Inferior parietal cortex (tissue), 1 donor: ENCODE measurements at regions not wholly inside any gene's neighbourhood (a gene's known extent, or its start where the extent isn't known, plus 50 kb on each side); places are given as distances from the start of the nearest gene placed in this dataset.

Experiments
- DNase-seq: peaks from one replicate; pipeline ENCODE4 v3.0.0-alpha.2; 2016; ENCODE audit errors: extremely low spot score

DNA sequence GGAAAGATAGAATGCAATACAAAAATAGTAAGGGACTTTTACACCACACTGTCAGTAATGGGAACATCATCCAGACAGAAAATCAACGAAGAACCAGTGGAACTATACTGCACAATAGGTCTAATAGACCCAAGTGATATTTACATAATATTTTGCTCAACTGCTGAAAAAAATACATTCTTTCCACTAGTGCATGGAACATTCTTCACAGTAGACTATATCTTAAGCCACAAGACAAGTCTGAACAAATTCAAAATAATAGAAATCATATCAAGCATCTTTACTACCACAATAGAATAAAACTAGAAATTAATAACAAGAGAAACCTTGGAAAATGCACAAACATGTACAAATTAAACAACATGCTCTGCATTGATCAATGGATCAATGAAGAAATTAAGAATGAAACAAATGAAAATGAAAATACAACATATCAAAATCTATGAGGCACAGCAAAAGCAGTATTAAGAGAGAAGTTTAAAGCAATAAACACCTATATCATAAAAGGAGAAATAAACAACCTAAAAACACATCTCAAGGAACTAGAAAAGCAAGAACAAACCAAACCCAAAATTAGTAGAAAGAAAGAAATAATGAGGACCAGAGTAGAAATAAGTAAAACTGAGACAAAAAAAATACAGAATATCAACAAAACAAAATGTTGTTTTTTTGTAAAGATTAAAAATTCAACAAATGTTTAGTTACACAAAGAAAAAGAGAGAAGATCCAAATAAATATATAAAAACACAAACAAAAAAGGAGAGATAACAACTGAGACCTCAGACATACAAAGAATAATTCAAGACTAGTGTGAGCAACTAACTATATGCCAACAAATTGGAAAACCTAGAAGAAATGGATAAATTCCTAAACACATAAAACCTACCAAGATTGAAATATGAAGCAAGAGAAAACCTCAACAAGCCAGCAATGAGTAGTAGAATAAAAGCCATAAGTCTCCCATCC is 51.5 kb upstream of the ANTXR2 start:
- DNase-seq = no peak
